GM23338 (cell line): ENCODE measurements at regions not wholly inside any gene's neighbourhood (a gene's known extent, or its start where the extent isn't known, plus 50 kb on each side); places are given as distances from the start of the nearest gene placed in this dataset.

ENCODE experiments used
- ATAC-seq: fragments of 200-7000 bp; cut with Tn5 transposase; 3 replicates; pipeline ENCODE4 v1.9.1; 2020
- DNase-seq: peaks from one replicate; pipeline ENCODE4 v3.0.0-alpha.2; 2015; ENCODE audit warnings: low spot score
- H2AFZ ChIP-seq: fragments of 200-600 bp; sonication (generic); 2 replicates; pipeline ENCODE4 v1.8.0; 2016; ENCODE audit warnings: antibody characterized with exemption, mild to moderate bottlenecking, moderate library complexity
- H3F3A ChIP-seq: fragments of 200-600 bp; sonication (generic); replicated peaks from 2 replicates; pipeline ENCODE4 v1.8.0; 2017; ENCODE audit warnings: antibody characterized with exemption, mixed run types, low read depth
- H3K27ac ChIP-seq: fragments of 200-600 bp; sonication (generic); 2 replicates; pipeline ENCODE4 v1.6.1; 2016; ENCODE audit warnings: low read depth
- H3K27me3 ChIP-seq: fragments of 200-600 bp; sonication (generic); 2 replicates; pipeline ENCODE4 v1.8.0; 2016; ENCODE audit warnings: mild to moderate bottlenecking, mixed run types, moderate library complexity; ENCODE audit not compliant: insufficient read depth
- H3K36me3 ChIP-seq: fragments of 200-600 bp; sonication (generic); 2 replicates; pipeline ENCODE4 v1.8.0; 2016; ENCODE audit warnings: mild to moderate bottlenecking; ENCODE audit not compliant: insufficient read depth
- H3K4me1 ChIP-seq: fragments of 200-600 bp; sonication (generic); 2 replicates; pipeline ENCODE4 v1.8.0; 2016; ENCODE audit warnings: mild to moderate bottlenecking, moderate library complexity; ENCODE audit not compliant: insufficient read depth
- H3K4me2 ChIP-seq: fragments of 200-600 bp; sonication (generic); 2 replicates; pipeline ENCODE4 v1.7.1; 2017; ENCODE audit warnings: mixed run types
- H3K4me3 ChIP-seq: fragments of 200-600 bp; sonication (generic); 2 replicates; pipeline ENCODE4 v1.6.1; 2016; ENCODE audit warnings: mixed run types
- H3K79me2 ChIP-seq: fragments of 200-600 bp; sonication (generic); replicated peaks from 2 replicates; pipeline ENCODE4 v1.8.0; 2017; ENCODE audit warnings: mild to moderate bottlenecking; ENCODE audit not compliant: insufficient read depth
- H3K9me2 ChIP-seq: fragments of 200-600 bp; sonication (generic); 2 replicates; pipeline ENCODE4 v1.8.0; 2017; ENCODE audit not compliant: insufficient read depth
- H4K20me1 ChIP-seq: fragments of 200-600 bp; sonication (generic); replicated peaks from 2 replicates; pipeline ENCODE4 v1.8.0; 2017; ENCODE audit warnings: mild to moderate bottlenecking; ENCODE audit not compliant: insufficient read depth
- H3K27ac Mint-ChIP-seq: 2 replicates; pipeline ENCODE4 v1.8.0; 2020; ENCODE audit warnings: inconsistent platforms, mild to moderate bottlenecking, moderate library complexity, mixed read lengths
- H3K27me3 Mint-ChIP-seq: 3 replicates; pipeline ENCODE4 v1.8.0; 2022; ENCODE audit warnings: low read depth, mild to moderate bottlenecking, moderate library complexity, mixed read lengths, inconsistent platforms; ENCODE audit not compliant: insufficient read depth, poor library complexity
- H3K36me3 Mint-ChIP-seq: 3 replicates; pipeline ENCODE4 v1.8.0; 2021; ENCODE audit warnings: low read depth, mild to moderate bottlenecking, inconsistent platforms, moderate library complexity, mixed read lengths
- H3K4me1 Mint-ChIP-seq: 3 replicates; pipeline ENCODE4 v1.8.0; 2020; ENCODE audit warnings: mild to moderate bottlenecking, inconsistent platforms, mixed read lengths
- H3K4me3 Mint-ChIP-seq: 3 replicates; pipeline ENCODE4 v1.8.0; 2021; ENCODE audit warnings: moderate library complexity, mild to moderate bottlenecking, inconsistent platforms, mixed read lengths
- H3K9me3 Mint-ChIP-seq: 3 replicates; pipeline ENCODE4 v1.8.0; 2020; ENCODE audit warnings: moderate library complexity, mild to moderate bottlenecking, inconsistent platforms, mixed read lengths
- CREB1 ChIP-seq: fragments of 250-450 bp; sonication (Bioruptor Pico); IDR thresholded peaks from 2 replicates; pipeline ENCODE4 v1.5.0; 2020; ENCODE audit warnings: low read depth, mild to moderate bottlenecking, moderate library complexity
- CTCF ChIP-seq, 2 experiments: fragments of 200-600 bp in 1 of 2; sonication (generic) in 1 of 2; conservative IDR thresholded peaks; 2 replicates each; pipeline versions ENCODE4 v1.5.1 to v1.6.1; 2016 to 2017; ENCODE audit warnings: antibody characterized with exemption in 2 of 2, low read depth in 2 of 2, mild to moderate bottlenecking in 2 of 2, moderate library complexity in 1 of 2
- ETS1 ChIP-seq: IDR thresholded peaks from 2 replicates; pipeline ENCODE4 v1.6.1; 2016; ENCODE audit warnings: antibody characterized with exemption
- EZH2phosphoT487 ChIP-seq: fragments of 200-600 bp; sonication (generic); IDR thresholded peaks from one replicate; pipeline ENCODE4 v1.8.1; 2018; ENCODE audit warnings: antibody characterized with exemption; ENCODE audit not compliant: unreplicated experiment
- JUNB ChIP-seq: IDR thresholded peaks from one replicate; pipeline ENCODE4 v1.6.1; 2016; ENCODE audit warnings: antibody characterized with exemption; ENCODE audit not compliant: unreplicated experiment
- NANOG ChIP-seq: IDR thresholded peaks from 2 replicates; pipeline ENCODE4 v1.6.1; 2016; ENCODE audit warnings: antibody characterized with exemption, borderline replicate concordance
- STAT1 ChIP-seq: IDR thresholded peaks from one replicate; pipeline ENCODE4 v1.6.1; 2016; ENCODE audit warnings: antibody characterized with exemption; ENCODE audit not compliant: unreplicated experiment
- ZNF114 ChIP-seq: fragments of 250-450 bp; sonication (Bioruptor Pico); IDR thresholded peaks from 2 replicates; pipeline ENCODE4 v1.5.0; 2020; ENCODE audit warnings: mild to moderate bottlenecking, moderate library complexity
- ZNF331 ChIP-seq: fragments of 250-450 bp; sonication (Bioruptor Pico); IDR thresholded peaks from 2 replicates; pipeline ENCODE4 v1.5.0; 2020; ENCODE audit warnings: low read depth, mild to moderate bottlenecking, moderate library complexity
- ZNF462 ChIP-seq: fragments of 250-450 bp; sonication (Bioruptor Pico); IDR thresholded peaks from 2 replicates; pipeline ENCODE4 v1.5.0; 2020; ENCODE audit warnings: mild to moderate bottlenecking, moderate library complexity

GRCh38 chr16:79794941-79795340, 194.4 kb upstream of the MAF start:
- Histone ChIP-seq H2AFZ (no peak overlapping the region; the same call in 1 of the 2 replicates), H3F3A (no peaks in the 10 kb centered on the region), H4K20me1 (no peaks in the 10 kb centered on the region), H3K79me2 (no peaks in the 10 kb centered on the region), H3K9me2 (0 out of 2 replicates have a peak, but pooled peaks cover 8% of the 10 kb centered on the region), H3K4me2 (no peak overlapping the region), H3K27me3 (no peaks in the 10 kb centered on the region), H3K27ac (no peak overlapping the region), H3K4me1 (no peaks in the 10 kb centered on the region; the same call in 1 of the 2 replicates), H3K4me3 (no peak overlapping the region), H3K36me3 (no peaks in the 10 kb centered on the region)
- H3K9me3 Mint-ChIP-seq, result no peaks in the 10 kb centered on the region; the same call in 2 of the 3 replicates
- no peak for ATAC-seq
- H3K4me3 Mint-ChIP-seq, result no peak overlapping the region
- H3K4me1 Mint-ChIP-seq, result peaks cover 5% of the 10 kb centered on the region; the same call in 1 of the 3 replicates
- H3K27ac Mint-ChIP-seq, result no peak overlapping the region
- H3K36me3 Mint-ChIP-seq, result no peaks in the 10 kb centered on the region
- no peak for DNase-seq
- no peak for TF ChIP-seq ZNF114
- TF ChIP-seq CTCF (conservative IDR thresholded peaks at IDR 0.05; ENCODE audit: low read depth in 2 of 2), result no peak
- no peak for TF ChIP-seq CREB1 (CRISPR knock-in tag)
- no peak for TF ChIP-seq ZNF331 (CRISPR knock-in tag)
- no peak for TF ChIP-seq JUNB
- no peak for TF ChIP-seq STAT1
- no peak for TF ChIP-seq EZH2phosphoT487
- TF ChIP-seq NANOG, result no peak
- H3K27me3 Mint-ChIP-seq, result no peaks in the 10 kb centered on the region

- Histone ChIP-seq H3K4me2 (no peak overlapping the region), H4K20me1 (no peaks in the 10 kb centered on the region), H2AFZ (no peak overlapping the region), H3K27ac (no peak overlapping the region), H3K9me2 (0 out of 2 replicates have a peak, but pooled peaks cover 3% of the 10 kb centered on the region), H3F3A (no peaks in the 10 kb centered on the region), H3K4me1 (no peaks in the 10 kb centered on the region; the same call in 1 of the 2 replicates), H3K4me3 (no peak overlapping the region), H3K27me3 (no peaks in the 10 kb centered on the region), H3K36me3 (no peaks in the 10 kb centered on the region), H3K79me2 (no peaks in the 10 kb centered on the region)
- Mint-ChIP-seq H3K27me3 (no peaks in the 10 kb centered on the region), H3K27ac (no peak overlapping the region), H3K4me3 (no peak overlapping the region), H3K4me1 (peaks cover 5% of the 10 kb centered on the region; the same call in 1 of the 3 replicates), H3K9me3 (no peaks in the 10 kb centered on the region; the same call in 2 of the 3 replicates), H3K36me3 (no peaks in the 10 kb centered on the region)
- ATAC-seq (no peak), DNase-seq (no peak)
- no peak for TF ChIP-seq JUNB
- no peak for TF ChIP-seq CTCF (conservative IDR thresholded peaks at IDR 0.05; ENCODE audit: low read depth in 2 of 2)
- TF ChIP-seq ETS1, result no peak
- TF ChIP-seq ZNF114, result no peak
- no peak for TF ChIP-seq ZNF462 (CRISPR knock-in tag)
These were observed 192.3 kb upstream of the MAF start for GRCh38 chr16:79792664-79793351.
